ENCODE measurements at regions not wholly inside any gene's neighbourhood (a gene's known extent, or its start where the extent isn't known, plus 50 kb on each side); places are given as distances from the start of the nearest gene placed in this dataset.
"Not testable (repeated sequence)": the region's sequence is repeated elsewhere in the genome, so short reads cannot be mapped to it uniquely, and the experiment has no call there.

DNA sequence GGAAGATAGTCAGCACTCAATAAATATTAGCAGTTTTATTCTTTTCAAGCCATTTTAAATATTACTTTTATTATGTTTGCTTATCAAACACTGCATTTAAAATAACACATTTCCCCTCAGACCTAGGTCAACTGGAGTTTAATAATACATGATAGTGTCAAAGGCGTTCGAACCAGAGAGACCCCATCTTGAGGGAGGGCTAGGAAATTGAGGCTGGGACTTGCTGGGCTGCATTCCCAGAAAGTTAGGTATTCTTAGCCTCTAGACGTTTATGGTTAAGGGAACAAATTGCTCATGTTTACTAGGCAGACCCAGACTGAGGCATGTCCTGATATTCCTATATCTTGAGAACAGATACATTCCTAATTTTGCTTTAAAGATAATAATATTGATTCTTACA is 426.5 kb downstream of the METTL4 start:
- no peak for DNase-seq

DNA sequence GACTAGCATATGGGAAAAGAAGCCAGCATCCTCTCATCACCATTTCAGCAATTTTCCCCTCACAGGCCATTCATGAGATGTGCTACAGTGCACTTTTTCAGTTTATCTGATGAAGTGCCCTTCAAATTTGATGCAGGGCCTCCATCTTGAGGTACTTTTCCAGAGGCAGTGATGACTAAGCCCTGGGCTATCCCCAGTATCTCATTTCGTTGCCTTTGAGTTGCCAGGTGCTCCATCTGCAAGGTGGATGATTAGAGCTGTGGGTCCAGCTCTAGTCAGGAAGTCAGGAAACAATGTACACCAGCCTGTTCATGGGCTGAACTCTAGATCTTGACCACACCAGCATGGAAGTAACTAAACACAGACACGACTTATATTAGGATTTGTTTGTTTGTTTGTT is 425.2 kb downstream of the METTL4 start:
- no peak for DNase-seq

DNA sequence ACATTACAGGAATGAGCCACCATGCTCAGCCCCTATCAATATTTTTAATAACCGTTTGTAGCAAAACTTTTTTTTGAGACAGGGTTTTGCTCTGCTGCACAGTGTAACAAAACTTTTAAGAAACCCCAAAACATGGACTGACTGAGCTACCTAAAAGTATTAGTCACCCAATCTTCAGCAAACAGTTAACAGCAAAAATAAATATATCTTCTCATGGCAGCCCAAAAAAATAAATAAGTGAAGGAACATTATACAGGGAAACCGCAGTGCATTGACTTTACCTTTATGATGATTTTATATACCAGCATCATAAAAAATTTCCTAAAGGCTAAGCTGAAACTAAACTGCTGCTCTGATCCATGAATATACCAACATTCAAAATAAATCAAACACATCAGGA is 424.6 kb downstream of the METTL4 start:
- no peak for DNase-seq

DNA sequence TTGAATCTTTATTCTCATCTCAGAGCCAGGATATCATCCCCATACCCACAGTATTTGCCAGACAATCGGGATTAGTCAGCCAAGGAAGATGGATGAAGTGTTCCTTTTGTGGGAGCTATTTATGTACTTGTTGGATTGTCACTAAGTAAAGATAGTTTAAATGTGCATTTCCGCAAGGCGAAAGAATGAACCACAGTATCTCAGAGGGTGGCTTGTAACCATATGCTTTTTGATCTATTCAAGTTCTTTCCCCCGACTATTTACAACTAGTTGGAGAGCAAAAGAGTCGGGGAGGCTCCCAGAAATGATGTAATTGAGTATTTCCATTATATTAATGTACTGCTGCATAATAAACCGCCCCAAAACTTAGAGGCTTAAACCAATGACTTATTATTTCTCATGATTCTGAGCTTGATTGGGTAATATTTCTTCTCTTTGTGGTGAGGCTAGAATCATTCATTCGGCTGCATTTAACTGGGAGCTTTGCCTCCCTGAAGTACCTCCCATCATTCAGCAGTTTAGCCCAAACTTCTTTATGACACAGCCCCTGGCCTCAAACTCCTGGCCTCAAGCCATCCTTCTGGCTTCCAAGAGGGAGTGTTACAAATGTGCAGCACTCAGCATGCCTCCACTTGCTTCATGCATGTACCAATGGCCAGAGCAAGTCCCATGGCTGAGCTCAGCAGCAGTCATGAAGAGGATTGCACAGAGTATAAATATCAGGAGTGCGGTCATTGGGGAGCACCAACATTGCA is 423.7 kb downstream of the METTL4 start:
- no peak for DNase-seq

DNA sequence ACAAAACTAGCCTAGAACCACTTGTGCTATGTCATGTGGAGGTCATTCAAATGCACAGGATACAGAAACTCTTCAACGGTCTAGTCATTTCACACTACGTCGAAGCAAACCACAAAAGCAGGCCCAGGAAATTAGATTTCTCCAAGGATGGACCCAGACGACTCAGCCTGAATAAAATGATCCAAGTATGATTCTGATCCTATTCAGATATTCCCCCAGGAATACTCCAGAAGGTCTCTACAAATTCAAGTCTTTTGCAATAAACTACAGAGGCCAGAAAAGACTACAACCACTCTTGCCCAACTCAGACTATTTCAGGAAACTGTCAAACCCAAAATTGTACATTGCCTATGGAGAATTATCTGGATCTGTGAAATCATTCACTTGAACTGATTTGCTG is 422.5 kb downstream of the METTL4 start:
- no peak for DNase-seq

DNA sequence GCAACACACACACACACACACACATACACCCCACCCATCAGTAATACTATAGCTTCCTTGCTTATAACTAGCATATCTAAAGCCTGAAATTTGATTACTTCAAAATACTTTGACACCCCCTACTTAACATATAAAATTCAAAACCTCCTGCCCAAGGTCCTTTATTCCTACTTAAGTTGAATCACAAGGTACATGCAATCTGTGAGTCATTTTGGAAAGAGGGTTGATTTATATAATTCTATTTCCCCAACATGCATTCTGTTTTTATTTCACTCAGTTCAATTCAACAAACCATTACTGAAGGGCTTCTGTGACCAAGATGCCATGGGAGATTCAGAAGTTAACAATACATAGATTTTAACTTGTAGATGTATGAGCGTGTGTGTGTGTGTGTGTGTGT is 420.7 kb downstream of the METTL4 start:
- DNase-seq, result no peak

DNA sequence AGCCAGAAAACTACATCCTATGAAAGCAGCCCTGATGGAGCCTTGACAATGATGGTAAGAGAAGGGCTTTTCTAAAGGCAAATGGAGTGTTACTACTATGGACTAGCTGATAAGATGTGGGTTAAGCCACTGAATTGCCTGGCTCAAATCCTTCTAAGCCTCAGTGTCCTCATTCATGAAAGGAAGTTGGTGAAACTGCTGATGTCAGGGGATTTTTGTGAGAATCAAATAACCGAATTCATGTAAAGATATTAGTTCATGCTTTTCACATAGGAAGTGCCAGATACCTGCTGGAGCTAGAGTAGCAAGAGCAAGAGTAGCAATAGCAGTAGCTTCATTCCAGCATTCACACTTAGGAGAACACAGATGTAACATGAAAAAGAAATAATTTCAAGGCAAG is 417.0 kb downstream of the METTL4 start:
- no peak for DNase-seq

DNA sequence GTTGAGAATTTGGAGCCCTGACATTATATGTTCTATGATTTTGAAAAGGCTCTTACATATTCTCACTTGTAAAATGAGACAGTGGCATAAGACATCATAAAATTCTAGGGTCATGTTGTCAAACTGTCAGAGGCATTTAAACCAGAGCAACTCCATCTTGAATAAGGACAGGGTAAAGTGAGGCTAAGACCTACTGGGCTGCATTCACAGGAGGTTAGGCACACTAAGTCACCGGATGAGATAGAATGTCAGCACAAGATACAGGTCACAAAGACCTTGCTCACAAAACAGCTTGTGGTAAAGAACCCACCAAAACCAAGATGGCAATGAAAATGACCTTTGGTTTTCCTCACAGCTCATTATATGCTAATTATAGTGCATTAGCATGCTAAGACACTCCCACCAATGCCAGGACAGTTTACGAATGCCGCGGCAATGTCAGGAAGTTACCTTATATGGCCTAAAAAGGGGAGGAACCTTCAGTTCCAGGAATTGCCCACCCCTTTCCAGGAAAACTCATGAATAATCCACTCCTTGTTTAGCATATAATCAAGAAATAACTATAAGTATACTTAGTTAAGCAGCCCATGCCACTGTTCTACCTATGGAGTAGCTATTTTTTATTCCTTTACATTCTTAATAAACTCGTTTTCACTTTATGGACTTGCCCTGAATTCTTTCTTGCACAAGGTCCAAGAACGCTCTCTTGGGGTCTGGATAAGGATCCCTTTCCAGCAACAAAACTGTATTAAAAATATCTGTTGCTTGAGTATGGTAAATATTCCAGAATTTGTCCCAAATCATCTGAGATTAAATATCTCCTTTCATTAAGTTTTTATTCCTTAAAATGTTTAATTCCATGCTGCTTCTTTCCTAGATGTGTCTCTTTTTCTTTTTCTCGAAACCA is 406.4 kb downstream of the METTL4 start:
- DNase-seq, result no peak

DNA sequence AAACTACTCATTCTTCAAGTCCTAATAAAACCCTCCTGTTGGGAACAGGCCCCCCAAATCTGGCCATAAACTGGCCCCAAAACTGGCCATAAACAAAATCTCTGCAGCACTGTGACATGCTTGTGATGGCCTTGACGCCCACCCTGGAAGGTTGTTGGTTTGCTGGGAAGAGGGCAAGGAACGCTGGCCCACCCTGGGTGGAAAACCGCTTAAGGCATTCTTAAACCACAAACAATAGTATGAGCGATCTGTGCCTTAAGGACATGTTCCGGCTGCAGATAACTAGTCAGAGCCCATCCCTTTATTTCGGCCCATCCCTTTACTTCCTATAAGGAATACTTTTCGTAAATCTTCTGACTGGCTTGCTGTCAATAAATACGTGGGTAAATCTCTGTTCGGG is 404.4 kb downstream of the METTL4 start:
- not testable (repeated sequence) for DNase-seq

DNA sequence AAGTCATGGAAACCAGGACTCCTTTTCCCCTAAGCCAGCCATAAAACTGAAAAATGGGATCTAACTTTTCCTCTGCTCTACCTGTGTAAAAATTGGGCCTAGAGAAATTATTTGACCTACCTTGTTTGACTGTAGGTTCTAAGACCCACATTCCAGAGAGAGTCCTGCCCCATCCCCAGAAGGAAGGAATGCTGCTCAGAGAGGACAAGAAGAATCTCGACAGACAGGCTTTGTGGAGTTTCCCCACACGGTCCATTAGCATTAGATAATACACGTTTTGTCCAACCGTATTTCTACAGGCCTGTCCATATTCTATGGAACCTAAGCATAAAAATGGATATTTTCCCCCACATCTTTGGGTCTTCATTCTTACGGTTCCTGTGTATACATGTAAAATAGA is 403.3 kb downstream of the METTL4 start:
- no peak for DNase-seq

DNA sequence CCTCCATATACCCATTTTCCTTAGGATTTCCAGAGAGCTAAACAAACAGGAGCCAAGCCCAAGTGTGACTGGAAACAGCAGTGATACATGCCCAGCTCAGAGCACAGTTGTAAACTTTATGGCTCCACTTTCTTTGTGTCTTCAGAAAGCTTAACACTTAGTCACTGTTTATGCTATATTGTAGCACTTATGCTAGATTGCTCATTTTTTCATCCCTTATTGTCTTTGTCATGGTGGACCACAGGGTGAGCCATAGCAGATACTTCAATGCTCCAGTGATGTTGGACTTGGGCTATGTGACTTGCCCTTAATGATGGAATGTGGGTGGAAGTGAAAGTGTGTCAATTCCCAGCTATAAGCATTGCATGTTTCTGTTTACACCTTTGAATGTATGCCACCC is 401.6 kb downstream of the METTL4 start:
- no peak for DNase-seq

DNA sequence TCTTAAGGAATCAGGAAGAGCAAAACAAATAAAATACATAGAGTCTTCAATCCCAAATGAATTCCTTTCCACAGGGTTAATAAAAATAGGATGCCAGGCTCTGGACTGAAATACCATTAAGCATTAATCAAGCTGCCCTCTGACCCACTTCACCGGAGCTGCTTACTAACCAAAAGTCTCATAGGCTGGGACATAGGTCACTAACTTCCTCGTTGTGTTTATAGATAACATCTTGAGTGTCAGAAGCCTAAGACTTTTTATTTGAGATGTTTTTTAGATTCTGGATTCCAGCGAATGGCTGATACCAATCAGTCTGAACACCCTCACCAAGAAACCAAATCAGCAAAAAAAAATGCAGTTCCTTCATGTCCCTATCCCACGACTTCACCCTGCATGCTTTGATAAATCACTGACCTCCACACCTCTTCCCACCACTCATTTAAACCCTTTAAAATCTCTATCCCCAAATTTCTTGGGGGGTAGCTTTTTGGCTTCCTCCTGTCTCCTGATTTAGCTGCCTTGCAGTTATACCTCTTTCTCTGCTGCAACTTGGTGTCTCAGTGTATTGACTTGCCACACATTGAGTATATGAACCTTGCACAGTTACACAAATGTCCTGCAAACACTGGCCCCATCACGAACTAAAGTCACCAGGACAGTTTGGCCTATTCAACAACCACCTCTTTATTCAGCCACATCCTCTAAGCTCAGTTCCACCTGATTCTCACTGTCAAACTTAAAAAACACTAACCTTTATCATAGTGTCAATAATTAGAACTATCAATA is 399.3 kb downstream of the METTL4 start:
- no peak for DNase-seq

DNA sequence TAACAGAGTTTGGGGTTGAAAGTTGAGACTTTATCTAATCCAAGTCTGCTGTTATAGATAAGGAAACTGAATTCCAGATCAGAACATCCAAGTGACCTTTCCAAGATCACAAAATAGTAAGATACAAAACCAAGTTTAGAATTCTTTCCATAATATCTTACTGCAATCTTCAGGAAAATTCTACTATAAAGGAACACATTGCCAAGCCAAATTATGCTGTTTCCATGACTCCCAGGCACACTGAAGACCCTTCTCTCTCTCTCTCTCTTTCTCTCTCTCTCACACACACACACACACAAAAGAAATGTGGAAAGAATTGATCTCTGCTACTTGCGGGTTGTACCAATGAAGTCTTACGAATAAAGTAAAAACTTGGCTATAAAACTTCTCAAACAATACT is 398.4 kb downstream of the METTL4 start:
- DNase-seq, result no peak

DNA sequence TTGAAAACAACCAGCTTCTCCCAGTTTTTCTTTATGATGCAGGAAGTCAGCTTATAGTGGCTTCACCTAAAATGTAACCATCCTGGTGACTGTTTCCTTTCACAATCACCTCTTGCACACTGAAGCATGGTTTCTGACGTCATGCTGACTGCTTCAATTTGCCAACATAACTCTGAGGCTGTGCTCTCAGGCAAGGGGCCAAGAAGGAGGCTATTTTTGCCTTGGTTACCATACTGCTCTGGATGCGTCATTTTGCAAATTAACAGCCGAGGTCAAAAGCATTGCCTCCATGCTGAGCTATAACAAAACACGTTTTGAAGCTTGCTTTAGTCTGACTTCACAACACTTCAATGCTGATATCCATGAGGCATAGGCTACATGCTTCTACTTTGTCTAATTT is 397.8 kb downstream of the METTL4 start:
- DNase-seq, result peak; percentile 80

DNA sequence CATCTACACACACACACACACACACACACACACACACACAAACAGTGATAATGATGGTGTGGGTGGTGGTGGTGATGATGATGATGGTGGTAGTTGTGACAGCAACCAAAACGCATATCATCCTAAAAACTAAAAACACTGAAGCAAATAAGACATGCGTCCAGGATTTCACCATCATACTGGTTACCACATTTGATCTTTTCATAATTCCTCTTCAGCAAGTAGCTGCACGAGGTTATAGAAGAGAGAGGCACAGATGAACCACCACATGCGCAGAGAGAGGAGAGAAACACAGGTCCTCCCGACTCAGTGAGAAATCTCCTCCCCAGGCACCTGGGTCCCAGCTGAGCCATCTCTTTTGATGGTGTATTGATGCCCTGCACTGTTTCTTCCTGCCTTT is 393.3 kb downstream of the METTL4 start:
- no peak for DNase-seq

DNA sequence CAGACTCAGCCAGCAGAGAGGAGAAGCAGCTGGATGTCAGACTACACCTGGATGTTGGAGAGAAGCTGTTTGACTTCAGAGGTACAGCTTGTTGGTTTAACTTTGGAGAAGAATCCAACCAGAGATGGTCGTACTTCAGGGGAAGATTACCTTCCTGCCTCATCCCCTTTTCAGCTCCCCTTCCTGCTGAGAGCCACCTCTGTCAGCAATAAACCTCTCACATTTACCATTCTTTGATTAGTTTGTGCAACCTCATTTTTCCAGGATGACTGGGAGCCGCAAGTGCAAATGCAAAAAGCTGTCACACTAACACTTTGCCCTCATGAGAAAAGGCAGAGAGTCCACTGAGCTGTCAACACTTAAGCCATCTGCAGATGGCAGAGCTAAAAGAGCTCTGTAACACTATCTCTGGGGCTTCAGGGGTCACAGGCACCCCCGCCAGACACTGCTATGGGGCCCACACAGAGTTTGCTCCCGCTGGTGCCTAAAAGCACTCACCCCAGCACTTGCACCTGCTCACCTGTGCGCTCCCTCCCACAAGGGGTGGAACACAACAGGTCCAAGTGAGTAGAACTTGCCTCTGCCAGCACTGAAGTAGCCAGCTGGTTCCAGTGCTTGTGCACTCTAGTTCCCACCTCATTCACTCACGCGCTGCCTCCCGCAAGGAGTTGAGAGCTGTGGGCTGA is 391.7 kb downstream of the METTL4 start:
- DNase-seq, result no peak

DNA sequence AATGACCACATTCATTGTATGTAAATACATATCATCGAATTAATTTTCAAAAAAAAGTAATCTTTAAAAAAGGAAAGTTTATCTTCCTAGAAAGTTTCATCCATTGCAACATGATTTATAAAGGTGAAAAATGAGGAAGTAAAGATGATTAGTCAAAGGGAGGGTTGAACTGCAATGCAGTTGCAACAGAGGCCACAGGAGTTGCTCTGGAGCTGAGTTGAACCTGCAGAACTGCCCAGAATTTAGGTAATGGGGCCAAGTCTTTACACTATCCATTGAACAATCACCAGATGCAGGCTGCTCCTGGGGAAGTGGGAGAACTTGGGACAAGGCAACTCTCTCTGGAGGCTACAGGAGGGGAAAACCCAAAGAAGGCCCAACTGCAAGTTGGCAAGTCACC is 390.7 kb downstream of the METTL4 start:
- DNase-seq, result no peak

DNA sequence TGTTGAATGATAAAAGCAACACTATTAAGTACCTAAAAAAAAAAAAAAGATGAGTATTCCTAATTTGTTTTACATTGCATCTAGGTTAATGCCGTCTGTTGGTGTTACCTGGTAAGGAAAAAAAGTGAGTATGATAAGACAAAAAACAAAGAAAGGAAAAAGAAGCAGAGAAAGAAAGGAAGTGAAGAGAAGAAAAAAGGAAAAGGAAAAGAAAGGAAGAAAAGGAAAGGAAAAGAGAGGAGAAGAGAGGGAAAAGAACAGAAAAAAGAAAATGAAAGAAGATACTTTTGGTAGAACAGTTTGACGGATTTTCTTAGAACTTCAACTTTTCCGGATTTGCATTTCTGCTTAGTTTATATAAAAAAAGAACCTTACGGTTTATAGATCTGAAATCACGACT is 387.9 kb downstream of the METTL4 start:
- DNase-seq, result no peak

DNA sequence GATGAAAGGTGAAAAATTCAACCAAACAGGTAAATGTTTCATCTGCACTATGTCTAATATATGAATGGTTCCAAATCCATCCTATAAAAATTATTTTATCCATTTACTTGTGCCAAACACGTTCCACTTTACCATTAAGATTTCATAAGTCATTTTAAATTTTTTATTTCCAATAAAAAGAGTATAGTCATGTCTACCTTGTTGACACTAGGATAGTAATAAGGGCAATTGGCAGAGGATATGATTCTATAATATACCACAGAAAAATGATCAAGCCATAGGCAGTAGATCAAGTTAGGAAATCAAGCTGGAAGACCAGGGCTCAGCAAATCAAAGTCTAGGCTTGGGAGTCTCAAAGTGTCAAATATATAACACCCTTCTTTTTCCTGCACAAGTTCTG is 384.3 kb downstream of the METTL4 start:
- DNase-seq, result no peak

DNA sequence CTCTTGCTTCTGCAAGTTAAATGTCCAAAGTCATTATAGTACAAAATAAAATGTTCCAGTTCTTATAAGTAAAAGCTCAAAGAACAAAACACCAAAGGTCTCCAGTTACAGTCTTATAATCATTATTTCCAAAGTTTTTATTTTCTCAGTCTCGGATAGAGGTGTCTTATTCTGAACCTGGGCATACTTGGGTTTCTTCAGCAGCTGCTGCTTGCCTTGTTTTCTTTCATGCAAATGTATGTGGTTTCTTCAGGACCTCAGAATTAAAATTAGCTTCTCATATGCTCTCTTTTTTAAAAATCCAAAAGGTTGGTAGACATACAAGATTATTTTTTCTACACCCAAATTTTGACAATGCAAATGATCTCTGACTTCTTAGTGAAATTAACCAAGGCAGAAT is 383.0 kb downstream of the METTL4 start:
- DNase-seq, result no peak

DNA sequence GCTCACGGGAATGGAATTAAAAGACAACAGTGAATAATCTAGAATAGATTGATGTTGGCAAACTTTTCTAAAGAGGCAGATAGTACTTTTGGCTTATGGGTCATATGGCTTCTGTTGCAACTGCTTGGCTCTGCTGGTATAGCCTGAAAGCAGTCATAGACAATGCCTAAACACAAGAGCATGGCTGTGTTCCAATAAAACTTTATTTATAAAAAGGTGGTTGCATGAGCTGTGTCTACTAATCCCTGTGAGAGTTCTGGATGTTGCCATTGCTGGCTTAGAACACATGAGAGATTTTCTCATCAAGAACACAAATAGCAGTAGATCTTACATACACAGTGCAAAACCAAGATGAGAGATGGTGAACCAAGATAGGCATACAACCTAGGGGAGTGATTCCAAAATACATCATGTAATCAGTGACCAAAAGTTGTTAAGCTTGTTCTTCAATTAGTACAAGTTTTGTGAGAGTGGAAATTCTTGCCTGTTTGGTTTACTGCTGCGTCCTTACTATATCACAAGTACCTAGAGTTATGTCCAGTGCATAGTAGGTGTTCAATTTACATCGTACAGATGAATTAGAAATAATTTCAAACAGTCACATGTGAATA is 380.0 kb downstream of the METTL4 start:
- no peak for DNase-seq

DNA sequence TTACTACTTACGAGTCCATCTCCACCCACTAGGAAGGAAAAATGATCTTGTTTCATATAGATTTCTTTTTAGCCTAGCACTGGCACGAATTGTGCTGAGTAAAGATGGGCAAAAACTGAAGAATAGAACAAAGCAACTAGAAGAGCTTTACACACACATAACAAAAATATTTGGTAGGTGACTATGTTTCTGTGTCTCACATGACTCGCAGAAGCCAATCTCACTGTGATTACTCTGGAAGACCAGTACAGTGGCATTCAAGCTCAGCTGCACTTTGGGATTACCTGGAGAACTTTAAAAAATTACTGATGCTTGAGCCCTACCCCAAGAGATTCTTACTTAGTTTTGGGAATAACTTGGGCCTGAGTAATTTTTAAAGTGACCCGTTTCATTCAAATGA is 378.7 kb downstream of the METTL4 start:
- no peak for DNase-seq

DNA sequence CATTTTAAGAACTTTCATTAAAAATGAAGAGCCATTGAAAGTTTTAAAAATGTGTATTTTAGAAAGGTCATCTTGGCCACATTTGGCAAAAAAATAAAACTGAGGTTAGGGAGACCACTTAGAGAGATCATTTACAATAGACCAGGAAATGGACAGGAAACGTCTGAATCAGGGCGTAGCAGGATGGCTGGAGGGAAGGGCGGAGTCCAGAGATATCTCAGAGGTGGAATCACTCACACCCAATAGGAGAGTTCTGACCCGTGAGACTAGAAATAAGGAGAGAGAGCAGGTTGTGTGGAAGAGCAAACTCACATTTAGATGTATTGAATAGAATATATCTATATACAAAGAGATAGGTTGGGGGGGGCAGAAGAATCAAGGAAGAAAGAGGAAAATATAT is 373.4 kb downstream of the METTL4 start:
- DNase-seq, result no peak

Data from HCEC 1CT (cell line).